ENCODE measurements at regions not wholly inside any gene's neighbourhood (a gene's known extent, or its start where the extent isn't known, plus 50 kb on each side); places are given as distances from the start of the nearest gene placed in this dataset.

- no peak for DNase-seq
Measured at GRCh38 chr16:62254847-62255246, 218.6 kb upstream of the CDH8 start.

- DNase-seq, result no peak
Measured at GRCh38 chr16:62254372-62254771, 218.1 kb upstream of the CDH8 start.

GRCh38 chr16:62253966-62254365 lies 217.7 kb upstream of the CDH8 start:
- no peak for DNase-seq

- no peak for DNase-seq
Measured at GRCh38 chr16:62249069-62249468, 212.8 kb upstream of the CDH8 start.

- DNase-seq, result no peak
Measured at GRCh38 chr16:62240722-62241121, 204.5 kb upstream of the CDH8 start.

- peak; percentile 43 for DNase-seq
Measured at GRCh38 chr16:62225675-62226074, 189.4 kb upstream of the CDH8 start.

GRCh38 chr16:62224646-62225209 lies 188.5 kb upstream of the CDH8 start:
- no peak for DNase-seq

- DNase-seq, result no peak
Measured at GRCh38 chr16:62216837-62217236, 180.6 kb upstream of the CDH8 start.

GRCh38 chr16:62213763-62214162 lies 177.5 kb upstream of the CDH8 start:
- no peak for DNase-seq

- no peak for DNase-seq
Measured at GRCh38 chr16:62208934-62209333, 172.7 kb upstream of the CDH8 start.

- DNase-seq, result no peak
Measured at GRCh38 chr16:62205459-62205858, 169.2 kb upstream of the CDH8 start.

GRCh38 chr16:62201911-62202310 lies 165.7 kb upstream of the CDH8 start:
- no peak for DNase-seq

- DNase-seq, result no peak
Measured at GRCh38 chr16:62194828-62195227, 158.6 kb upstream of the CDH8 start.

- DNase-seq, result no peak
Measured at GRCh38 chr16:62190426-62190825, 154.2 kb upstream of the CDH8 start.

- no peak for DNase-seq
Measured at GRCh38 chr16:62177351-62178203, 141.3 kb upstream of the CDH8 start.

- no peak for DNase-seq
Measured at GRCh38 chr16:62170642-62171041, 134.4 kb upstream of the CDH8 start.

- DNase-seq, result no peak
Measured at GRCh38 chr16:62167551-62167950, 131.3 kb upstream of the CDH8 start.

- DNase-seq, result no peak
Measured at GRCh38 chr16:62157544-62157943, 121.3 kb upstream of the CDH8 start.

- DNase-seq, result no peak
Measured at GRCh38 chr16:62156971-62157370, 120.7 kb upstream of the CDH8 start.

- no peak for DNase-seq
Measured at GRCh38 chr16:62149631-62150030, 113.4 kb upstream of the CDH8 start.

GRCh38 chr16:62137996-62138395 lies 101.8 kb upstream of the CDH8 start:
- no peak for DNase-seq

- no peak for DNase-seq
Measured at GRCh38 chr16:62135911-62136310, 99.7 kb upstream of the CDH8 start.

- no peak for DNase-seq
Measured at GRCh38 chr16:62135446-62135845, 99.2 kb upstream of the CDH8 start.

GRCh38 chr16:62130101-62130500 lies 93.9 kb upstream of the CDH8 start:
- no peak for DNase-seq

- DNase-seq, result no peak
Measured at GRCh38 chr16:62105244-62105643, 69.0 kb upstream of the CDH8 start.

All from activated CD4-positive, alpha-beta T cell treated with anti-CD3 and anti-CD28 coated beads, Interleukin-2, amount 50 U/mL, for 16 hours (primary cell).